Activated CD8-positive, alpha-beta memory T cell treated with anti-CD3 and anti-CD28 coated beads for 36 hours (primary cell): ENCODE measurements at regions not wholly inside any gene's neighbourhood (a gene's known extent, or its start where the extent isn't known, plus 50 kb on each side); places are given as distances from the start of the nearest gene placed in this dataset.
"Not testable (repeated sequence)": the region's sequence is repeated elsewhere in the genome, so short reads cannot be mapped to it uniquely, and the experiment has no call there.

Source experiments
- CTCF ChIA-PET: fragments of 350-600 bp; sonication (Branson Sonifier 250); formaldehyde crosslinking; loops from one replicate; lab custom pipeline; 2021; ENCODE audit warnings: antibody characterized with exemption; lab: Charles Lee
- POLR2A ChIA-PET: fragments of 350-600 bp; sonication (Branson Sonifier 250); formaldehyde crosslinking; loops from one replicate; lab custom pipeline; 2021; ENCODE audit warnings: antibody characterized with exemption; lab: Charles Lee

DNA sequence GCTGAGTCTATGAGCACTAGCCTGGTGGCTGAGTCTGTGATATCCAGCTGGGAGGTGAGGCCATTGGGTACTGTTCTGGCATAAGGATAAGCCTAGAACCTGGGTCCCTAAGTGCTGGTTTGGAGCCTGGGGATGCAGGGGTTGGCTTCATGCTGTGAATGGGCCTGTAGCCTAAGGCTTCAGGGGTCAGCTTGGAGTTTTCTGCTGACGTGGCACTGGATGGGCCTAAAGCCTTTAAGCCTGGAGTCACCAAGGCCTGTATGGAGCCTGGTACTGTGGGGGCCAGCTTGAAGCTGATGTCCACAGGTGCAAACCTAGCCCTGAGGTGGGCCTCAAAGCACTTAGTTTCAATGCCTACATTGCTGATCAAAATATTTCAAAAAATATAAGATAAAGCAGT, 979.6 kb upstream of the POU3F4 start:
- ChIA-PET POLR2A (no interaction called here), CTCF (no interaction called here)

- ChIA-PET CTCF (no interaction called here), POLR2A (interaction anchor here (0.6 kb wide), 1 partner anchor 1124 kb away, joined by 4 read pairs; no protein-coding TSS in a partner anchor)
Observed at GRCh38 chrX:82534086-82534597, 973.9 kb upstream of the POU3F4 start.

- CTCF ChIA-PET, POLR2A ChIA-PET: not testable (repeated sequence)
Observed at GRCh38 chrX:82537205-82537604, 970.9 kb upstream of the POU3F4 start.

DNA sequence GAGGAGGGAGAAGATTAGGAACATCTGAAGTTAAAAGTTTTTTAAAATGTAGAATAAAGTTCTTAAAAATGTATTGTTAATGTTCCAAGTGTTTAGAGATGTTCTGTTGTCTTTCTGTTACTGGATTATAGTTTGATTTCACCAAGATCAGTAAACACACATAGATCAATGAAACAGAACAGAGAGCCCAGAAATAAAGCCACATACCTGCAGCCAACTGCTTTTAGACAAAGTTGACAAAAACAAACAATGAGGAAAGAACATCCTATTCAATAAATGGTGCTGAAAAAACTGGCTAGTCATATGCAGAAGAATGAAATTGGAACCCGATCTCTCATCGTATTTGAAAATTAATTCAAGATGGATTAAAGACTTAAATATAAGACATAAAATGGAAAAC, 966.3 kb upstream of the POU3F4 start:
- POLR2A ChIA-PET: no interaction called here
- CTCF ChIA-PET: no interaction called here

GRCh38 chrX:82552201-82552600, 955.9 kb upstream of the POU3F4 start:
- POLR2A ChIA-PET, CTCF ChIA-PET: not testable (repeated sequence)

GRCh38 chrX:82556588-82556987, 951.5 kb upstream of the POU3F4 start:
- CTCF ChIA-PET: no interaction called here
- POLR2A ChIA-PET: no interaction called here

DNA sequence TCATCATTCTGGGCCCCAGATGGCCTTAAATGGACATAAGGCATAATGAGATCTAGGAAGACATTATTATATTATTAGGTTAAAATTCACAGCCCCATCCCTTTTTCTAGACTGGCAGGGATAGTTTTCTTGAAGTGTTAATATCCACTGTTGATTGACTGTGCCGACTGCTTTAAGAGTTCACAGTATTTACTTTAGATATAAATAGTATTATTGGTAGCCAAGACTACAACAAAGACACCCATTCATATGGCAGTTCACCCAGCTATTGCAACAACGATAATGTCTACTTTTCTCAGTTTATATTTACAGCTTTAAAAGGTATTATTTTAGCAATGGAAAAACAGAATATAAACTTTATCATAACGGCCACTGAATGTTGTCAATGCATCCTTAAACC, 922.2 kb upstream of the POU3F4 start:
- POLR2A ChIA-PET: no interaction called here
- CTCF ChIA-PET: no interaction called here

DNA sequence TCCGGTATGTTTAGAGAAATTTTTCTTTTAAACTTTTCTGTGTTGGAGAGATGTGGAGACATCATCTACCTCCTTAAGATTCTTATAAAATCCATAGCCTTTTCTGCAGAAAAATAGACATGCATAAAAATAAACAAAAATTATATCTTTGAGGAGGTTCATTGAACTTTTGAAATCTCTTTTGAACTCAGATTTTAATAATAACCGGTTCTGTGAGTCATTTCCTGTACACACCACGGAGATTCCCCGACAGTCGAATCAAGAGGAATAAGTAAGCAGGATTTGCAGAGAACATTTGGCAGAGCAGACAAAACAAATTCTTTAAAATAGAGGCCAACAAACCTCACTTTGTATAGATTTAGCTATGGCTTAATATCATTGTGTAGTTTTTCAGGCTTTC, 918.7 kb upstream of the POU3F4 start:
- ChIA-PET POLR2A (no interaction called here), CTCF (no interaction called here)

DNA sequence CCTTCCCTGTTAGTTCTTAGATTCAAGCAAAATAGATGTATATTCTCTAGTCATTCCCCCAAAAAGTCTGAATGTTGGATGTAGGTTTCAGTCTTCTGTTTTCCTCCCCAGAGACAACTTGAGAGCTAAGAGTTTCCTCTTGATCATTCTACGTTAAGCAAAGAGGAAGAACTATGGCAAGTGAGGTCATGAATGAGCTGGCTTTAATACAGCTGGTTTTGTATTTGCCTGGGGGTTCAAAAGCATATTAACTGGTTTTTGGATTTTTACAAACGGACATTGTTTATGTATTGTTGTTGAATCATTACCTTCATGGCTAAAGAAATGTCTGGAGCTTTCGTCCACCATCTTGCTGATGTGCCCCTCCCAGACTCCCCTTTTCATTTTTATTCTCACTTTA, 916.7 kb upstream of the POU3F4 start:
- CTCF ChIA-PET: no interaction called here
- POLR2A ChIA-PET: no interaction called here

DNA sequence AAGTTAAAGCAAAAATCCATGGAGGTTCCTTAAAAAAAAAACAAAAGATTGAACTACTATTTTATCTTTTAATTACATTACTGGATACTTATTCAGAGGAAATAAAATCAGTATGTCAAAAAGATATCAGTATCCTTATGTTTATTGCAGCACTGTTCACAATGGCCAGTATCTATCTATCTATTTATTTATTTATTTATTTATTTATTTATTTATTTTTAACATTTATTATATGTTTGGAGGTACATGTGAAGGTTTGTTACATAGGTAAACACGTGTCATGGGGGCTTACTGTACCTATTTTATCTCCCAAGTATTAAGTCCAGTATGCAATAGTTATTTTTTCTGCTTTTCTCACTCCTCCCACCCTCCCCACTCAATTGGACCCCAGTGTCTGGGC, 881.1 kb upstream of the POU3F4 start:
- POLR2A ChIA-PET: no interaction called here

GRCh38 chrX:82627568-82627967, 880.5 kb upstream of the POU3F4 start:
- CTCF ChIA-PET: no interaction called here
- POLR2A ChIA-PET: no interaction called here

More for the DNA sequence above, 881.1 kb upstream of the POU3F4 start:
- CTCF ChIA-PET: no interaction called here

DNA sequence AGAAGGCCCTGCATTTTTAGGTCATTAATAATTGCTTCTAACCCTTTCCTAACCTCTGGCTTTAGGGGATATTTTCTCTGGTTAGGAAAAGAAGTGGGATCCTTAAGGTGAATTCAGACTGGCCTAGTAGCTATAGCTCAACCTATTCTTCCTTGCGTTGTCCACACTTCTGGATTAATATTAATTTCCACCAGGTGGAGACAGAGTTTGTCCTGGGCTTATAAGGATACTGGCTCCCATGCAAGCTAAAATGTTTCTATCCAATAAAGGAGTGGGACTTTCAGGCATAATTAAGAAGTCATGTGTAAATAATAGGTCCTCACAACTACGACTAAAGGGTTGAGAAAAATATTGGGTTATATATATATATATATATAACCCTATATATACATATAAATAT, 860.0 kb upstream of the POU3F4 start:
- CTCF ChIA-PET: no interaction called here

DNA sequence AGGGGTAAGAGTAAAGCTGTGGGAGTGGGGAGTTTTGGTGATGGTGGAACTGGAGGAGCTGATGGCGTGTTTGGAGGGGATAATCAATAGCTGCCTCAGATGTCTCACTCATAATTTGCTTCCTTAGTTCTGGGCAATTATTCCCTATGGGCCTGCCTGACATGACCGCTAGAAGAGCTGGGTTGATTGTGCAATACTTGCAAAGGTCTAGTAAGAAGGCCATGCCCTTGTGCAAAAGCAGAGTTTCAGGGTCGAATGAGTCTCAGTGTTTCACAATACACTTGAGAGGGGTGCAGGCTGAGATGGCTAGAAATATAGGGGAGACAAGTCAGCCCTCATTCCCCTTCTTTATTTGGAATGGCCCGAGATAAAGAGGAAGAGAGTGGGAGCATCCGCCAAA, 858.4 kb upstream of the POU3F4 start:
- ChIA-PET CTCF (no interaction called here), POLR2A (no interaction called here)

More for the DNA sequence above, 860.0 kb upstream of the POU3F4 start:
- POLR2A ChIA-PET: no interaction called here

- CTCF ChIA-PET: no interaction called here
Observed at GRCh38 chrX:82658492-82658891, 849.6 kb upstream of the POU3F4 start.

GRCh38 chrX:82666355-82666754, 841.7 kb upstream of the POU3F4 start:
- POLR2A ChIA-PET: no interaction called here

More at GRCh38 chrX:82658492-82658891, 849.6 kb upstream of the POU3F4 start:
- POLR2A ChIA-PET: no interaction called here

GRCh38 chrX:82675104-82675503, 833.0 kb upstream of the POU3F4 start:
- ChIA-PET POLR2A (no interaction called here), CTCF (no interaction called here)

More at GRCh38 chrX:82666355-82666754, 841.7 kb upstream of the POU3F4 start:
- CTCF ChIA-PET: no interaction called here

- ChIA-PET POLR2A (no interaction called here), CTCF (interaction anchor here (0.6 kb wide), 1 partner anchor 124 kb away, joined by 3 read pairs; no protein-coding TSS in a partner anchor)
Observed at GRCh38 chrX:82676386-82676785, 831.7 kb upstream of the POU3F4 start.

GRCh38 chrX:82677286-82677685, 830.8 kb upstream of the POU3F4 start:
- ChIA-PET POLR2A (no interaction called here), CTCF (no interaction called here)

DNA sequence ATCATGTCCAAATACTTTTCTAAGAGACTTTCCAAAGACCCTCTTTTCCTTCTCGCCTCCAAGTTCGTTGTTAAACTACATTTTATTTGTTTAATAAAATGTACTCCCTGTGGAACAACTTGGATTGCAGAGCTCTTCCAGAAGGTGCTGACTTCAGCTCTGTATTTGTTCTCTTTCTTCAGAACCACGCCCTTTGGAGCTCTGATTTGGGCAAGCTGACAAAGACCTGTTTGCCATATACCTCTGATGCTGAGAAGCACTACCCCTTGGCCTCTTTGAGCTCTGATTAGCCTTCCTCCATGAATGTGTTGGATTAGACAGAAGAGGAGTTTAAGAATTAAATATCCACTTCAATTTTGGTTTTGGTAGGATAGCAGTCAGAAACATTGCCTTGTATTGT, 815.1 kb upstream of the POU3F4 start:
- CTCF ChIA-PET: no interaction called here
- POLR2A ChIA-PET: no interaction called here

DNA sequence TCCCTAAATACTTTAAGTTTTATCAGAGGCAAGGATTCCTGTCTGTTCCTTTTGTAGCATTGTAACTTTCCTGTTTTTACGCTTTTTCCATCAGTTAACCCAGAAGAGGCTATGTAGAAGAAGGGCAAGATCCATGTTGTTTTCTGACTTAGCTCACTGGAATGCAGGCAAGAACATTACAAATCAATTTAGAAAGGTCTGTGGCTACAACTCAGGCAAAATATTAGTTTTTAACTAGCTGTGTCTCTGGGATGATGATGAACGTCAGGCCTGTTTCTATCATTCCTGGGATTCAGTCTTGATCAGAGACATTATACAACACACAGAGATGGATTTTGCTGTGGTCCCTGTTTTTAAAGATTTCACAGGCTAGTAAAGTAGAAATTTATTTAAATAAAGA, 813.0 kb upstream of the POU3F4 start:
- ChIA-PET CTCF (no interaction called here), POLR2A (no interaction called here)

DNA sequence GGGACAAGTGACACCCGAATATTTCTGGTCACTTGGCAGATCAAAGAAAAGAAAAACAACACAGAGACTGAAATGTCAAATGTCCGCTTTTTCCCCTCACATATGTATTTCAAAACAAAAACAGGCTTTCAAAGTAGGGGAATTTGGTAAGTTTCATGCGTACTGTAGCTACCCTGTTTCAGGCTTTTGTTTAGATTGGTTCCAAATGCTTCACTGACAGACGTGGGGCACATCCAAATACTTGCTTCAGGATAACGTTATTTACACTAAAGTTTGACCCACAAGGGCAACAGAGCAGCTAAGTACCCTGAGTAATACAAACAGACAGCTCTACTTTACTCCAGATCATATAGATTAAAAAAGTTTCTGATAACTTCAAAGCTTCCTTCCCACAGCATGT, 804.5 kb upstream of the POU3F4 start:
- CTCF ChIA-PET: no interaction called here
- POLR2A ChIA-PET: no interaction called here

DNA sequence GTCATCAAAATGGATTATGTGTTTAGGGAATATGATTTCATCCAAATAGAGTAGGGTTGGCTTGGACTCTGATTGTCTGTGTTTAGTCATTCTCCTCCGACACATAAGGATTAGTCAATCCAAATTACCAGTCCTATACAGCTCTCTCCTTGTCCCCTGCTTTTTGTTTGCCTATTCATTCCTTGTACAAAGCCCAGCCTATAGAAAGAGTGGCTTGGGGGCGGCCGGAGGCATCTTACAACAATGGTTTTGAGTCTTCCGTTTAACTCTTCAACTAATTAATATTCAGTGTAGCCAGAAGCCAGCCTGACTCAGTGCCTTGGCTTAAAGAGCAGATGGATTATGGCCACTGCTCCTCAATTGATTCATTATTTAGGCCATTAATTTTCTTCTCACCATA, 796.6 kb upstream of the POU3F4 start:
- CTCF ChIA-PET: no interaction called here
- POLR2A ChIA-PET: no interaction called here
